Heart right ventricle (tissue), 16 donors: ENCODE measurements at regions not wholly inside any gene's neighbourhood (a gene's known extent, or its start where the extent isn't known, plus 50 kb on each side); places are given as distances from the start of the nearest gene placed in this dataset.

Experiments used
- ATAC-seq, 8 donors: fragments of 200-7000 bp; cut with Tn5 transposase; one replicate each; pipeline ENCODE4 v1.9.1; 2020; ENCODE audit warnings: mild to moderate bottlenecking in 8 of 8, moderate library complexity in 8 of 8, moderate number of reproducible peaks in 1 of 8
- DNase-seq, 2 donors: peaks; one replicate each; pipeline ENCODE4 v3.0.0-alpha.2; 2020
- H3K27ac ChIP-seq, 10 donors: fragments of 200-600 bp; sonication (generic) in 2 of 10; one replicate each; pipeline versions ENCODE4 v1.5.0 to v1.8.0; 2020 to 2022; ENCODE audit warnings: mild to moderate bottlenecking in 3 of 10
- H3K27me3 ChIP-seq, 7 donors: fragments of 200-600 bp; one replicate each; pipeline ENCODE4 v1.8.0; 2021 to 2022; ENCODE audit warnings: mild to moderate bottlenecking in 2 of 7
- H3K36me3 ChIP-seq, 9 donors: fragments of 200-600 bp; sonication (generic) in 1 of 9; one replicate each; pipeline versions ENCODE4 v1.5.0 to v1.8.0; 2020 to 2022; ENCODE audit warnings: mild to moderate bottlenecking in 2 of 9
- H3K4me1 ChIP-seq, 9 donors: fragments of 200-600 bp; sonication (generic) in 1 of 9; one replicate each; pipeline versions ENCODE4 v1.5.0 to v1.8.0; 2020 to 2022; ENCODE audit warnings: mild to moderate bottlenecking in 4 of 9
- H3K4me3 ChIP-seq, 10 donors: fragments of 200-600 bp; sonication (generic) in 2 of 10; one replicate each; pipeline versions ENCODE4 v1.5.0 to v1.8.0; 2020 to 2022; ENCODE audit warnings: mild to moderate bottlenecking in 7 of 10, moderate library complexity in 2 of 10
- H3K9me3 ChIP-seq, 11 donors: fragments of 200-600 bp in 10 of 11; sonication (generic) in 2 of 11; one replicate each; pipeline versions ENCODE4 v1.5.0 to v1.8.0; 2013 to 2022; ENCODE audit warnings: mild to moderate bottlenecking in 2 of 11, control low read depth in 1 of 11, moderate library complexity in 1 of 11
- WGBS, 2 donors: extraction: QIAGEN DNeasy Blood & Tissue Kit; methylation state at CpG; one replicate each; pipeline ENCODE4 v1.1.7; 2013; ENCODE audit warnings: inconsistent platforms in 1 of 2; 5-methylcytosine and 5-hydroxymethylcytosine counted together
- intact Hi-C, 10 donors: fragments of 100-400 bp; cut with DNase I; formaldehyde crosslinking; loops; one replicate each; pipeline versions ENCODE4 v1.11.1 to v1.14.2; 2022
- TF ChIP-seq, protein P1 (sequence below), 9 donors: fragments of 200-600 bp; sonication (generic) in 2 of 9; IDR thresholded peaks; one replicate each; pipeline versions ENCODE4 v1.5.0 to v1.8.0; 2021 to 2022; ENCODE audit warnings: antibody characterized with exemption in 9 of 9, mild to moderate bottlenecking in 5 of 9, moderate library complexity in 1 of 9
- donor health status: Arrhythmogenic right ventricular cardiomyopathy.
- donor health status: ischemic (EF 13 %, LVEDD 7.1; RV severe dilation, severe dysfunction).
- donor health status: healthy with polysubstance abuse.
- donor health status: DM: no; HTN: yes; CAD: no.
- donor health status: DM: no; HTN: no; CAD: no.
- donor health status: ischemic (EF 25% LVEDD 6.9; RV normal size, moderate dysfunction).
- donor health status: ischemic (EF 25% LVEDD 5.7; RV mildly dilated, moderate dysfunction).
- donor health status: healthy.
- donor health status: DM: yes; HTN: yes; CAD: no.
- donor health status: Ischemic cardiomyopathy.
- donor health status: ischemic (EF 35%, LVEDD 5.7; RV mildly dilated, moderate dysfunction).
- donor health status: nonischemic (EF 11% LVEDD 7.7; RV severe dilation, severe dysfunction).
- donor health status: DM: yes; HTN: yes; CAD: no.
- donor health status: PGD.
- donor health status: ischemic (EF 29% LVEDD 5.4; RV normal size, mild dysfunction).
- donor health status: nonischemic (EF 23%, LVEDD 6.1; RV moderate dilation, normal function).

DNA sequence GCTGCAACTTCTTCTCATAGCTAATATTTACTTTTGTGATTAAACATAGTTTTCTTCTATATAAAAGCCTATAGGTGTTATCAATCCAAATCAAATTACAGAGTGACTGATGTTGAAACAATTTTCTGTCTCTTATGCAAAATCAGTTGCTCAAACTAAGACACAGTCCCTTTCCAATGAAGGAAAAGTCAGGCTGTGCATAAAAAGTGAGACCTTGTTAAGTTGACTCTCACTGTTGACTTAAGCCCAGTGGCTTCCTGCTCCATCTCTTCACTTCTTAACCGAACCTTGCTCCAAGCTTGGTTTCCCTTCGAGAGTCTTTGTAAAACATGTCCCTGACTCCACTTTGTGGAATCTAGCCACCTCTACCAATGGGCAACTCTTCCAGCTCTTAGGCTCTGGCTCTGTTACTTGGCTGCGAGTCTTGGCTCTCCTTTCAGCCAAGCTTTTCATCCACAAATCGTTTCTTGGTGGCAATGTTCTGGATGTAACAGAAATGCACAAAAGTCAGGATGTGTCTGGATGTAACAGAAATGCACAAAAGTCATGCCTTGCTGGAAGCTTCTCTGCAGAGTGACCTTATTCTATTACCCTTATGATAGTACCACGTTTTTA lies 118.9 kb downstream of the LIG4 start:
- Histone ChIP-seq H3K36me3 (no peaks in the 10 kb centered on the region), H3K27me3 (no peaks in the 10 kb centered on the region), H3K9me3 (no peaks in the 10 kb centered on the region), H3K27ac (no peak overlapping the region), H3K4me1 (no peaks in the 10 kb centered on the region), H3K4me3 (no peak overlapping the region)
- intact Hi-C loops = no loop called here
- 58 to 69% methylated on average over 5 of the region's 5 CpGs for WGBS, 2 donors
- DNase-seq (no peak), ATAC-seq (no peak)
- TF ChIP-seq, protein P1, sequence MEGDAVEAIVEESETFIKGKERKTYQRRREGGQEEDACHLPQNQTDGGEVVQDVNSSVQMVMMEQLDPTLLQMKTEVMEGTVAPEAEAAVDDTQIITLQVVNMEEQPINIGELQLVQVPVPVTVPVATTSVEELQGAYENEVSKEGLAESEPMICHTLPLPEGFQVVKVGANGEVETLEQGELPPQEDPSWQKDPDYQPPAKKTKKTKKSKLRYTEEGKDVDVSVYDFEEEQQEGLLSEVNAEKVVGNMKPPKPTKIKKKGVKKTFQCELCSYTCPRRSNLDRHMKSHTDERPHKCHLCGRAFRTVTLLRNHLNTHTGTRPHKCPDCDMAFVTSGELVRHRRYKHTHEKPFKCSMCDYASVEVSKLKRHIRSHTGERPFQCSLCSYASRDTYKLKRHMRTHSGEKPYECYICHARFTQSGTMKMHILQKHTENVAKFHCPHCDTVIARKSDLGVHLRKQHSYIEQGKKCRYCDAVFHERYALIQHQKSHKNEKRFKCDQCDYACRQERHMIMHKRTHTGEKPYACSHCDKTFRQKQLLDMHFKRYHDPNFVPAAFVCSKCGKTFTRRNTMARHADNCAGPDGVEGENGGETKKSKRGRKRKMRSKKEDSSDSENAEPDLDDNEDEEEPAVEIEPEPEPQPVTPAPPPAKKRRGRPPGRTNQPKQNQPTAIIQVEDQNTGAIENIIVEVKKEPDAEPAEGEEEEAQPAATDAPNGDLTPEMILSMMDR (IDR thresholded peaks at IDR 0.05) = no peak

- DNase-seq (no peak), ATAC-seq (no peak)
- H3K9me3 ChIP-seq = no peaks in the 10 kb centered on the region
- H3K36me3 ChIP-seq = no peaks in the 10 kb centered on the region
- intact Hi-C loops = no loop called here
- no peak overlapping the region for H3K27ac ChIP-seq
- WGBS, 2 donors = 70 to 81% methylated on average over 2 of the region's 2 CpGs
- no peak overlapping the region for H3K4me3 ChIP-seq
- TF ChIP-seq, protein P1 (IDR thresholded peaks at IDR 0.05) = no peak
- no peaks in the 10 kb centered on the region for H3K4me1 ChIP-seq
- no peaks in the 10 kb centered on the region for H3K27me3 ChIP-seq
These were observed 120.3 kb downstream of the LIG4 start for GRCh38 chr13:108095036-108095435.

GRCh38 chr13:108093616-108094015 lies 121.7 kb downstream of the LIG4 start:
- WGBS, 2 donors = 42 to 46% methylated on average over 1 of the region's 1 CpG
- no peaks in the 10 kb centered on the region for H3K36me3 ChIP-seq
- H3K9me3 ChIP-seq = no peaks in the 10 kb centered on the region
- no peaks in the 10 kb centered on the region for H3K27me3 ChIP-seq
- no peak for ATAC-seq
- DNase-seq = no peak
- no peaks in the 10 kb centered on the region for H3K4me1 ChIP-seq
- TF ChIP-seq, protein P1 (IDR thresholded peaks at IDR 0.05) = no peak
- intact Hi-C loops = no loop called here
- no peak overlapping the region for H3K27ac ChIP-seq
- no peak overlapping the region for H3K4me3 ChIP-seq

DNA sequence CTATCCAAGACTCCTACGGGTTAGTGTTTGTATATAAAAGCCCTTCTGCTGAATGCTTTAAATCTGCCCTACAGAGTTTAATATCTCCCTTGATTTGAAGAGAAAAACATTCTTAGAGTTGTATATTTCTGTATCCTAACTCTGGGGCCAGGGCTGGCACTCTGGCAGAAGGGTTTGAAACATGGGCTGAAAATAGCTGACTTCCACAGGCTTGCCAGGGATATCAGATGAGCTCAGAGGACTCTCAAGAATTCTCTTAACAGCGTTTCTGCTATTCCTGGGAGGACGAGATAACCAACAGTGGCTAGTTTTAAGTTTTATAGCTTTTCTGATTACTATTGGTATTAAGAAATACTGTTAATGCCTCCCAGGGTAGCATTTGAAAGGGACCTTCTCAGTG lies 127.5 kb downstream of the LIG4 start:
- peak overlapping the region in 3 of 10 donors; percentile 6 to 66 (median 15) for H3K27ac ChIP-seq
- intact Hi-C loops = no loop called here
- H3K9me3 ChIP-seq = no peaks in the 10 kb centered on the region
- TF ChIP-seq, protein P1 (IDR thresholded peaks at IDR 0.05) = no peak
- 21 to 30% methylated on average over 3 of the region's 3 CpGs for WGBS, 2 donors
- H3K4me1 ChIP-seq = peaks cover 0 to 21% (median 0%) of the 10 kb centered on the region in 9 donors
- peak in 1 of 2 donors; percentile 16 for DNase-seq
- H3K27me3 ChIP-seq = no peaks in the 10 kb centered on the region
- H3K36me3 ChIP-seq = no peaks in the 10 kb centered on the region
- H3K4me3 ChIP-seq = no peak overlapping the region
- peak in 6 of 8 donors; percentile 34 to 93 (median 72) for ATAC-seq
